Vagina (tissue), 2 donors: ENCODE measurements at regions not wholly inside any gene's neighbourhood (a gene's known extent, or its start where the extent isn't known, plus 50 kb on each side); places are given as distances from the start of the nearest gene placed in this dataset.

ENCODE experiments used
- CTCF ChIP-seq, 3 experiments: fragments of 450-650 bp in 2 of 3; fragments of 200-600 bp in 1 of 3; sonication (generic) in 1 of 3; IDR thresholded peaks; one replicate each; pipeline ENCODE4 v1.5.1; 2017 to 2019; ENCODE audit warnings: antibody characterized with exemption in 3 of 3, mild to moderate bottlenecking in 2 of 3, moderate library complexity in 2 of 3
- POLR2A ChIP-seq, 2 donors: fragments of 450-650 bp; IDR thresholded peaks; one replicate each; pipeline ENCODE4 v1.6.1; 2017; ENCODE audit warnings: antibody characterized with exemption in 2 of 2, mild to moderate bottlenecking in 2 of 2, moderate library complexity in 2 of 2
- POLR2AphosphoS5 ChIP-seq, 2 donors: sonication (generic); formaldehyde crosslinking; IDR thresholded peaks; one replicate each; pipeline ENCODE4 v1.9.0; 2017; ENCODE audit warnings: antibody characterized with exemption in 2 of 2, mild to moderate bottlenecking in 2 of 2, low read depth in 1 of 2; ENCODE audit not compliant: insufficient read depth in 1 of 2

- TF ChIP-seq CTCF (IDR thresholded peaks at IDR 0.05) (no peak), POLR2A (IDR thresholded peaks at IDR 0.05) (no peak), POLR2AphosphoS5 (IDR thresholded peaks at IDR 0.05; ENCODE audit: insufficient read depth in 1 of 2, low read depth in 1 of 2) (no peak)
Observed at GRCh38 chr3:8200996-8201395, 300.6 kb upstream of the LMCD1 start.
